Retinal pigment epithelial cell (primary cell): ENCODE measurements at regions not wholly inside any gene's neighbourhood (a gene's known extent, or its start where the extent isn't known, plus 50 kb on each side); places are given as distances from the start of the nearest gene placed in this dataset.

Experiments used
- DNase-seq: peaks from one replicate; pipeline ENCODE4 v3.0.0-alpha.2; 2010; ENCODE audit warnings: low read depth
- H3K4me3 ChIP-seq: 2 replicates; pipeline ENCODE4 v1.5.1; 2011; ENCODE audit warnings: mild to moderate bottlenecking, low read length, control low read depth, moderate library complexity
- TF ChIP-seq, protein P1 (sequence below): conservative IDR thresholded peaks from 2 replicates; pipeline ENCODE4 v1.5.1; 2011; ENCODE audit warnings: low read depth, low read length, control low read depth, inconsistent platforms

DNA sequence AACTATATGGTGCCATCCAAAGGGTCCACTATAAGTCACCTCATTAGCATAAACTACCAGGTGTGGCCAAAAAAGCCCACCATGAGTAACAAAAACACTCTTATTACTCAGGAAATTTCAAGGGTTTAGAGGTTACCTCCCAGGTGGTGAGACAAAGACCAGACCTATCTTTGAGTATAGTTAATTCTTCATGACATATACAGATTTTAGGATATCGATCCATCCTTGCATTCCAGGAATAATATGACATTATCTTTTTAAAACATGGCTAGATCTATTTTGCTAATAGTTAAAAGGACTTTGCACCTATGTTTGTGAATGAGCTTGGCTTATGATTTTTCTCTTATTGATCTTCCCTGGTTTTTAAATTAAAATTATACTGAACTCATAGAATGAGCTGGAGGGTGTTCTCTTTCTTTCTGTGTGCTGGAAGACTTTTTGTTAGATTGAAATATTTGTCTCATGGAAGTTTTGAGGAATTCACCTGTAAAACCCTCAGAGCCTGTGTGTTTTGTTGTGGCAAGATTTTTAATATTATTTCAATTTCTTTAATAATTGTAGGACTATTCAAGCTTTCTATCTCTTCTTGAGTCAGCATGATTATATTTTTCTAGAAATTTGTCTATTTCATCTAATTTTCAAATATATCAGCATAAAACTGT is 138.7 kb upstream of the SLC45A1 start:
- no peak for DNase-seq
- H3K4me3 ChIP-seq = no peak overlapping the region
- TF ChIP-seq, protein P1, sequence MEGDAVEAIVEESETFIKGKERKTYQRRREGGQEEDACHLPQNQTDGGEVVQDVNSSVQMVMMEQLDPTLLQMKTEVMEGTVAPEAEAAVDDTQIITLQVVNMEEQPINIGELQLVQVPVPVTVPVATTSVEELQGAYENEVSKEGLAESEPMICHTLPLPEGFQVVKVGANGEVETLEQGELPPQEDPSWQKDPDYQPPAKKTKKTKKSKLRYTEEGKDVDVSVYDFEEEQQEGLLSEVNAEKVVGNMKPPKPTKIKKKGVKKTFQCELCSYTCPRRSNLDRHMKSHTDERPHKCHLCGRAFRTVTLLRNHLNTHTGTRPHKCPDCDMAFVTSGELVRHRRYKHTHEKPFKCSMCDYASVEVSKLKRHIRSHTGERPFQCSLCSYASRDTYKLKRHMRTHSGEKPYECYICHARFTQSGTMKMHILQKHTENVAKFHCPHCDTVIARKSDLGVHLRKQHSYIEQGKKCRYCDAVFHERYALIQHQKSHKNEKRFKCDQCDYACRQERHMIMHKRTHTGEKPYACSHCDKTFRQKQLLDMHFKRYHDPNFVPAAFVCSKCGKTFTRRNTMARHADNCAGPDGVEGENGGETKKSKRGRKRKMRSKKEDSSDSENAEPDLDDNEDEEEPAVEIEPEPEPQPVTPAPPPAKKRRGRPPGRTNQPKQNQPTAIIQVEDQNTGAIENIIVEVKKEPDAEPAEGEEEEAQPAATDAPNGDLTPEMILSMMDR = no peak

DNA sequence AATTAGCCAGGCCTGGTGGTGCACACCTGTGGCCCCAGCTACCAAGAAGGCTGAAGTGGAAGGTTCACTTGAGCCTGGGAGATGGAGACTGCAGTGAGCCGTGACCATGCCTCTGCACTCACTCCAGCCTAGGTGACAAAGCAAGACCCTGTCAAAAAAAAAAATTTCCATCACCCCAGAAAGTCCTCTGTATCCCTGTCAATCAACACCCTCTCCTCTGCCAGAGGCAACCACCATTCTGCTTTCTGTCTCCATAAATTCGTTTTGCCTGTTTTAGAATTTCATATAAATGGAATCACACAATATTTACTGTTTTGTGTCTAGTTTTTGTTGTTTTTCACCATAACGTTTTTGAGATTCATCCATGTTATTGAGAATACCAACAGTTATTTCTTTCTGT is 141.6 kb upstream of the SLC45A1 start:
- DNase-seq = no peak
- no peak overlapping the region for H3K4me3 ChIP-seq
- TF ChIP-seq, protein P1 = no peak

DNA sequence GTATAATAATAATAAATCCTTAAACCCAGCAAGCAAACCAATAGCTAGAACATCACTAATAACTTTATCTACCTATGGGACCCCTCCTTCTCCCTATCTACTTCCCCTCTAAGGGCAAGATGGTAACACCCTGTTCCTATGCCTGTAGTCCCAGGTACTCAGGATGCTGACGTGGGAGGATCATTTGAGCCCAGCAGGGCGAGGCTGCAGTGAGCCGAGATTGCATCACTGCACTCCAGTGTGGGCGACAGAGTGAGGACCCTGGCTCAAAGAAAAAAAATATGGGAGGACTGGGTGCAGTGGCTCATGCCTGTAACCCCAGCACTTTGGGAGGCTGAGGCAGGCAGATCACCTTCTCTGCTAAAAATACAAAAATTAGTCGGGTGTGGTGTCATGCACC is 143.1 kb upstream of the SLC45A1 start:
- TF ChIP-seq, protein P1 = no peak
- H3K4me3 ChIP-seq = no peak overlapping the region
- no peak for DNase-seq

DNA sequence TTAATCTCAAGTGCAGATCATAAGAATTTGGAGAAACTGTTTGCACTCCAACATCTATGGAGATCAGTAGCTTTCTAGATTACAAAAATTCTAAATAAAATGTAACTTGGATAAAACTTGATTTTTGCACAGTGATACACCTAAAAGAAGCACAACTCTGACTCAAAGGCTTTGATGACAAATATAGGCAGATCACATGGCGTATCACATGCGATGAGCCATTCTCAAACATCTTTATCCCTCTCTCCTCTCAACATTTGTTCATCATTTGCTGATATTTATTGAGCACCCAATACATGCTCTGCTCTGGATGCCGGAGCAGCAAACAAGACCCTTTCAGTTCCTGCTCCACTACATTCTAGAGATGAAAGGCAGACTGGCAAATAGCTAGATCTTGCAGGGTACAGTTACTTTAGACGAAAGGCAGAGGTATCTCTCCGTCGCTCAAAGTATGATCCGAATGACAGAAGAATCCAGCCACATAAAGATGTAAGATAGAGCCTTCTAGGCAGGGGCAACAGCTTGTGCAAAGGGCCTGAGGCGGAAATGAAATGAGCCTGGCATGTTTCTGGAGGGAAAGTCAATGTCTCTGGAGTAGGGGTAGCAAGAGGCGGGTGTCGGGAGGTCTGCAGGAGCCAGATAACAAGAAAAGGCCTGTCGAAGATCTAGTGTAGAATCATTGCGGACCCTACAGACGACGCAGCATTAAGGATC is 145.8 kb upstream of the ERRFI1 start:
- no peak for DNase-seq
- H3K4me3 ChIP-seq = no peak overlapping the region
- TF ChIP-seq, protein P1 = no peak

DNA sequence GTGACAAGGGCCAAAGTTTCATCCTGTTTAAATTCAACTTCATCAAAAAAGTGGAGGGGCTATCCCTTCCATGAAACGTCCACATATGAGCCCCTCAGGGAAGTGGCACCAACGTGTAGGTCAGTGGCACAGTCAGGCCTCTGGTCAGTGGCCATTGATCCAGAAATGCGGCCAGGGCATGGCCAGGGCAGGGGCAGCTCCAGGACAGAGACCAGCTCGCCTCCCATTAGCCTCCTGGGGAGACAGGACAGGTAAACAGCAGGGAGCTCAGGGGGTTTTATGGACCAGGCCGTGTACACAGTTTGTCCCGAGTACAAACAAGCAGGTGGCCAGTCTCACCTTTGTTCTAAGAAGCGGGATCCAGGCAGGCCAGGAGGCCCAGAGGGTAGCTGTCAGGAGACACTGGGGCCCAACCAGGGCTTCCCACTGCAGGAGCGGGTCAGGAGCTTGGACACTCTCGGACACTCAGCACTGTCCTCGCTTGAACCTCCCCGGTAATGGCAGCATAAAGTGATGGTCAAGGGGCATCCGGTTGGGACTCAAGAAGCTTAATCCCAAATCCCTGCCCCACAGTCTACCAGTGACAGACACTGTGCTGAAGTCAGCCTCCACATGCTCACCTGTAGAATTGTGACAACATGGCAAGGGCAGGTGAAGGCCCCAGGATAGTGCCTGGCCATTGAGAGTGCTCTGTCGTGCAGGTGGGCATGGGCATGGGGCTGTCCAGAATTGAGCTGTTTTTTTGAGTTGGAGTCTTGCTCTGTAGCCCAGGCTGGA is 144.1 kb upstream of the ERRFI1 start:
- TF ChIP-seq, protein P1 = no peak
- H3K4me3 ChIP-seq = no peak overlapping the region
- DNase-seq = no peak

DNA sequence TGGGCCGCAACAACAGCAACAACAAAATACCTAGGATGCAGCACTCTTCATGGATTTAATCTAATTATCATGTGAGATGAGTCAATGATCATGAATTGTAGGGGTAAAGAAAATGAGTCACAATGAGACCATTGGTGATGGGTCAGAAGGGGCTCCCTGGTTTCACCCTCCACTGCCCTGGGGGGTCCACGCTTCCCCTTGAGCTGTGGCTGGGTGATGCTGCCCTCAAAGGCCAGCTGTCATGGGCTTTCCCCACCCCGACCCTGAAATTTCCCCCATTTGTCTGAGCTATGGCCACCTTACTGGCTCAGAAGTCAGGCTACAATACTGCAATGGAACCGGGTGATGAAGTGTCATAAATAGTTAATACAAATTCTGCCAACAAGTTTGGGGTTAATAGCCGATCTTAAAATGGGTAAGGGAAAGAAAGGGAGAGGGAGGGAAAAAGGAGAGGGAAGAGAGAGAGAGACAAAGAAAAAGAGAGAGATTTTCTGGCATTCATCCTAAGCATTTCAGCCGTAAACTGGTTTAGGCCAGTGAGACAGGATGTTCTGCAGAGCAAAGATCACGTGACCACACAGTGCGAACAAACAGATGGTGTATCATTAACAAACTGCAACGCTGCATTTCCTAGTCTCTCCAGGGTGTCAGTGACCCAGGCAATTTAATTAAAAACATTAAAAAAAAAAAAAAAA is 143.4 kb upstream of the ERRFI1 start:
- no peak overlapping the region for H3K4me3 ChIP-seq

More for the DNA sequence above, 143.4 kb upstream of the ERRFI1 start:
- DNase-seq = peak; percentile 50
- TF ChIP-seq, protein P1 = no peak
